ENCODE measurements at regions not wholly inside any gene's neighbourhood (a gene's known extent, or its start where the extent isn't known, plus 50 kb on each side); places are given as distances from the start of the nearest gene placed in this dataset.

GRCh38 chr2:34368304-34368703 is 769.2 kb upstream of the FAM98A start:
- WGBS: 90% methylated on average over 1 of the region's 1 CpG

DNA sequence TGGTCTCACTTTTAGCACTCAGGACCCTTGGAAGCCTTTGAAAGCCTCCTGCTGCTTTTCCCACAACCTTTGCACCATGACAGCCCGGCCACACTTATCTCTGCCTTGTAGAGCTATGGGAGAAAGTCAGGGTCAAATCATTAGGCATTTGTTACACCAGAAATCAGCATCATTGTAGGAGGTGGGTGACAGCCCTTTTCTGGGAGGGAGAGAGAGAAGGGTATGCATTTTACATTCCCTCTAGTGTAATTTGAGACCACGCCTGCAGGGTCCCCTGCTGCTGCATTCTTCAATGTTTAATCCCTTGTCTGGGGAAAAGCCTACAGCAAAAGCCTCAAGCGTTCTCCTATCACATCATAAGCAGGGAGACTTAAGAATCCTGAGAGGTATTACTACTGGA is 766.8 kb upstream of the FAM98A start:
- Histone ChIP-seq H3K27me3 (replicated peaks; ENCODE audit: insufficient read depth) (no peaks in the 10 kb centered on the region), H3K36me3 (no peaks in the 10 kb centered on the region), H3K4me3 (no peak overlapping the region), H3K4me1 (replicated peaks) (no peaks in the 10 kb centered on the region), H3K9me3 (no peaks in the 10 kb centered on the region), H3K27ac (no peak overlapping the region)
- no peak for DNase-seq (ENCODE audit: low spot score)
- WGBS: 64% methylated on average over 3 of the region's 3 CpGs
- no peak for TF ChIP-seq POLR2AphosphoS5 (IDR thresholded peaks at IDR 0.05)
- TF ChIP-seq POLR2A (IDR thresholded peaks at IDR 0.05): no peak
- TF ChIP-seq, protein P1, sequence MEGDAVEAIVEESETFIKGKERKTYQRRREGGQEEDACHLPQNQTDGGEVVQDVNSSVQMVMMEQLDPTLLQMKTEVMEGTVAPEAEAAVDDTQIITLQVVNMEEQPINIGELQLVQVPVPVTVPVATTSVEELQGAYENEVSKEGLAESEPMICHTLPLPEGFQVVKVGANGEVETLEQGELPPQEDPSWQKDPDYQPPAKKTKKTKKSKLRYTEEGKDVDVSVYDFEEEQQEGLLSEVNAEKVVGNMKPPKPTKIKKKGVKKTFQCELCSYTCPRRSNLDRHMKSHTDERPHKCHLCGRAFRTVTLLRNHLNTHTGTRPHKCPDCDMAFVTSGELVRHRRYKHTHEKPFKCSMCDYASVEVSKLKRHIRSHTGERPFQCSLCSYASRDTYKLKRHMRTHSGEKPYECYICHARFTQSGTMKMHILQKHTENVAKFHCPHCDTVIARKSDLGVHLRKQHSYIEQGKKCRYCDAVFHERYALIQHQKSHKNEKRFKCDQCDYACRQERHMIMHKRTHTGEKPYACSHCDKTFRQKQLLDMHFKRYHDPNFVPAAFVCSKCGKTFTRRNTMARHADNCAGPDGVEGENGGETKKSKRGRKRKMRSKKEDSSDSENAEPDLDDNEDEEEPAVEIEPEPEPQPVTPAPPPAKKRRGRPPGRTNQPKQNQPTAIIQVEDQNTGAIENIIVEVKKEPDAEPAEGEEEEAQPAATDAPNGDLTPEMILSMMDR (IDR thresholded peaks at IDR 0.05): no peak
- intact Hi-C loops (cut with DNase I): no loop called here

More at GRCh38 chr2:34368304-34368703, 769.2 kb upstream of the FAM98A start:
- Histone ChIP-seq H3K9me3 (no peaks in the 10 kb centered on the region), H3K4me1 (replicated peaks) (no peaks in the 10 kb centered on the region), H3K27me3 (replicated peaks; ENCODE audit: insufficient read depth) (no peaks in the 10 kb centered on the region), H3K27ac (no peak overlapping the region), H3K36me3 (no peaks in the 10 kb centered on the region), H3K4me3 (no peak overlapping the region)
- TF ChIP-seq, protein P1 (IDR thresholded peaks at IDR 0.05): no peak
- TF ChIP-seq POLR2A (IDR thresholded peaks at IDR 0.05) (no peak), POLR2AphosphoS5 (IDR thresholded peaks at IDR 0.05) (no peak)
- intact Hi-C loops (cut with DNase I): no loop called here
- no peak for DNase-seq (ENCODE audit: low spot score)

DNA sequence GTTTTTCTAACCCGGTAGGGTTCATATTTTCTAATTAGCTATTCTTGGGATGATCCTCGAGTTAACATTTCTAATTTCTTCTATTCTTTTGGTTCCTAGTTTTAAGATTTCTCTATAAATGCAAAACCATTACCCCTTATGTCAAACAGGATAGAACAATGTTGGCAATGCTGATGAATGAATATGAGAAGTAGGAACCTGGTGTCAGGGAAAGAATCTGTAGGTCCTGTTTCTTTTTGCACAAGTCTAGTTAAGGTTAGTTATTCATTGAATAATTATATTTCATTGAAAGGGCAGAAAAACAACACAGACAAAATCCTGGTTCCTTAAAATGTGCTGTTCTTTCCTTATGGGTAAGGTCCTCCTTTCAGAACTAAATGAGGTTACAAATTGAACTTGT is 766.4 kb upstream of the FAM98A start:
- WGBS: 93% methylated on average over 2 of the region's 2 CpGs

DNA sequence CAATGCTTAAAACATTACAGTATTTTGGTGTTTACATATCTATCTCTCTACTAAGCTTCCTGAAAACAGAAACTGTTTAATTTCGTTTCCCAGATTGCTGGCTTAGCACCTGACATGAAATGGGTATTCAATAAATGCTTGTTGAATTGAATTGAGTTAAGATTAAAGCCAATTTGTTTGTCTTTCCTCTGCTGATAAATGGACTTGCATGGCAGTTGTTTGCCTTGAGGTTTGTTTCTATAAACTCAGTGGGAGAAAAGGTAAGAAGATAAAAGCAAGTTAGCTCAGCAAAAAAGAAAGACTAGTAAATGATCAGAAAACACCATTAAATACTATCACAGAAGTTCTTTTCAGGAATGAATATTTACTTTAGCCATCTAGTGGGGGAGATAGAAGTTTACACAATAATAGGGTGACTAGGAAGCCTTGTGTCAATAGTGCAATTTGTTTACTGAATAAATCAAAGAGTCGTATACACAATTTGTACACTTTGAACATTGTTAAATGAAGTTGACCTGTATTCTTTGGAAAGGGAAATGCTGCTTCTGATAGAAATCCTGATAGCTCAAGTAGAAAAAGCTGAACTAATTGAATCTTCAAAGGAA is 754.5 kb upstream of the FAM98A start:
- Histone ChIP-seq H3K27me3 (replicated peaks; ENCODE audit: insufficient read depth) (no peaks in the 10 kb centered on the region), H3K9me3 (no peaks in the 10 kb centered on the region), H3K27ac (no peak overlapping the region), H3K4me1 (replicated peaks) (no peaks in the 10 kb centered on the region), H3K36me3 (no peaks in the 10 kb centered on the region), H3K4me3 (no peak overlapping the region)
- WGBS: 26% methylated on average over 2 of the region's 2 CpGs
- DNase-seq (ENCODE audit: low spot score): no peak
- peak; percentile 8 for TF ChIP-seq POLR2AphosphoS5 (IDR thresholded peaks at IDR 0.05)
- TF ChIP-seq POLR2A (IDR thresholded peaks at IDR 0.05): no peak
- intact Hi-C loops (cut with DNase I): no loop called here

More for the DNA sequence above, 766.4 kb upstream of the FAM98A start:
- H3K36me3 ChIP-seq: no peaks in the 10 kb centered on the region
- DNase-seq (ENCODE audit: low spot score): no peak
- no peak overlapping the region for H3K4me3 ChIP-seq
- H3K27me3 ChIP-seq (replicated peaks; ENCODE audit: insufficient read depth): no peaks in the 10 kb centered on the region
- intact Hi-C loops (cut with DNase I): no loop called here
- TF ChIP-seq POLR2A (IDR thresholded peaks at IDR 0.05) (no peak), POLR2AphosphoS5 (IDR thresholded peaks at IDR 0.05) (no peak)
- TF ChIP-seq, protein P1 (IDR thresholded peaks at IDR 0.05): no peak
- H3K4me1 ChIP-seq (replicated peaks): no peaks in the 10 kb centered on the region
- H3K27ac ChIP-seq: no peak overlapping the region
- H3K9me3 ChIP-seq: no peaks in the 10 kb centered on the region

- Histone ChIP-seq H3K4me3 (no peak overlapping the region), H3K36me3 (no peaks in the 10 kb centered on the region), H3K27me3 (replicated peaks; ENCODE audit: insufficient read depth) (no peaks in the 10 kb centered on the region), H3K27ac (no peak overlapping the region), H3K4me1 (replicated peaks) (no peaks in the 10 kb centered on the region), H3K9me3 (no peaks in the 10 kb centered on the region)
- WGBS: 92% methylated on average over 1 of the region's 1 CpG
- TF ChIP-seq POLR2A (IDR thresholded peaks at IDR 0.05): no peak
- TF ChIP-seq POLR2AphosphoS5 (IDR thresholded peaks at IDR 0.05): no peak
- TF ChIP-seq, protein P1 (IDR thresholded peaks at IDR 0.05): no peak
- DNase-seq (ENCODE audit: low spot score): no peak
- intact Hi-C loops (cut with DNase I): no loop called here
These were observed 750.4 kb upstream of the FAM98A start for GRCh38 chr2:34349527-34349926.

Measured in prostate gland (tissue), 2 donors.